NCI-H460 (cell line): ENCODE measurements at regions not wholly inside any gene's neighbourhood (a gene's known extent, or its start where the extent isn't known, plus 50 kb on each side); places are given as distances from the start of the nearest gene placed in this dataset.
"Not testable (repeated sequence)": the region's sequence is repeated elsewhere in the genome, so short reads cannot be mapped to it uniquely, and the experiment has no call there.

Experiments used
- DNase-seq: peaks from one replicate; pipeline ENCODE4 v3.0.0-alpha.2; 2016; ENCODE audit warnings: low read depth; ENCODE audit errors: extremely low read depth

- DNase-seq, result no peak
Observed at GRCh38 chr5:15106530-15107283, 235.1 kb upstream of the ANKH start.

- DNase-seq, result peak; percentile 61
Observed at GRCh38 chr5:15105799-15106393, 234.3 kb upstream of the ANKH start.

GRCh38 chr5:15103864-15104263, 232.3 kb upstream of the ANKH start:
- no peak for DNase-seq

GRCh38 chr5:15103130-15103529, 231.6 kb upstream of the ANKH start:
- peak; percentile 14 for DNase-seq

- DNase-seq, result no peak
Observed at GRCh38 chr5:15097552-15097951, 226.0 kb upstream of the ANKH start.

- DNase-seq, result not testable (repeated sequence)
Observed at GRCh38 chr5:15096686-15097085, 225.1 kb upstream of the ANKH start.

- DNase-seq, result no peak
Observed at GRCh38 chr5:15092801-15093200, 221.2 kb upstream of the ANKH start.

- DNase-seq, result no peak
Observed at GRCh38 chr5:15085671-15086070, 214.1 kb upstream of the ANKH start.

GRCh38 chr5:15082096-15082495, 210.5 kb upstream of the ANKH start:
- DNase-seq, result no peak

GRCh38 chr5:15080219-15080618, 208.6 kb upstream of the ANKH start:
- DNase-seq, result no peak

GRCh38 chr5:15079566-15079965, 208.0 kb upstream of the ANKH start:
- DNase-seq, result no peak

GRCh38 chr5:15074651-15075050, 203.1 kb upstream of the ANKH start:
- no peak for DNase-seq

- peak; percentile 2 for DNase-seq
Observed at GRCh38 chr5:15073453-15073852, 201.9 kb upstream of the ANKH start.

GRCh38 chr5:15070907-15071306, 199.3 kb upstream of the ANKH start:
- no peak for DNase-seq

- DNase-seq, result peak; percentile 8
Observed at GRCh38 chr5:15069407-15069905, 197.9 kb upstream of the ANKH start.

GRCh38 chr5:15065091-15065490, 193.5 kb upstream of the ANKH start:
- DNase-seq, result no peak

- DNase-seq, result no peak
Observed at GRCh38 chr5:15064396-15064795, 192.8 kb upstream of the ANKH start.

- DNase-seq, result no peak
Observed at GRCh38 chr5:15056988-15057592, 185.5 kb upstream of the ANKH start.

- no peak for DNase-seq
Observed at GRCh38 chr5:15044521-15044920, 172.9 kb upstream of the ANKH start.

- no peak for DNase-seq
Observed at GRCh38 chr5:15037247-15037908, 165.8 kb upstream of the ANKH start.

- DNase-seq, result no peak
Observed at GRCh38 chr5:15034379-15034778, 162.8 kb upstream of the ANKH start.
